Body of pancreas (tissue), 4 donors: ENCODE measurements at regions not wholly inside any gene's neighbourhood (a gene's known extent, or its start where the extent isn't known, plus 50 kb on each side); places are given as distances from the start of the nearest gene placed in this dataset.

Source experiments
- ATAC-seq: fragments of 150-250 bp; one replicate; pipeline ENCODE4 v1.9.1; 2016
- DNase-seq, 4 donors: peaks; one replicate each; pipeline ENCODE4 v3.0.0-alpha.2; 2019
- H3K27ac ChIP-seq, 4 donors: fragments of 200-600 bp; sonication (generic); 1 replicate in 3 of 4; 2 replicates in 1 of 4; pipeline versions ENCODE4 v1.5.1 to v1.6.1; 2016 to 2019; ENCODE audit warnings: mild to moderate bottlenecking in 1 of 4, mixed read lengths in 1 of 4, moderate library complexity in 1 of 4
- H3K27me3 ChIP-seq, 2 donors: fragments of 200-600 bp; sonication (generic); one replicate each; pipeline ENCODE4 v1.6.0; 2016; ENCODE audit warnings: mild to moderate bottlenecking in 1 of 2
- H3K36me3 ChIP-seq, 2 donors: fragments of 200-600 bp; sonication (generic); replicated peaks in 1 of 2; 2 replicates each; pipeline ENCODE4 v1.5.1; 2016; ENCODE audit warnings: low read depth in 2 of 2; ENCODE audit not compliant: insufficient read depth in 1 of 2
- H3K4me1 ChIP-seq: fragments of 200-600 bp; sonication (generic); one replicate; pipeline ENCODE4 v1.6.0; 2016
- H3K4me3 ChIP-seq, 2 donors: fragments of 200-600 bp; sonication (generic); 1 replicate in 1 of 2; 2 replicates in 1 of 2; pipeline ENCODE4 v1.5.1; 2016 to 2019
- H3K9me3 ChIP-seq, 3 donors: fragments of 200-600 bp; sonication (generic); 1 replicate in 2 of 3; 2 replicates in 1 of 3; pipeline ENCODE4 v1.5.1; 2016
- POLR2A ChIP-seq, 3 donors: fragments of 450-650 bp; IDR thresholded peaks; one replicate each; pipeline ENCODE4 v1.6.1; 2016; ENCODE audit warnings: antibody characterized with exemption in 3 of 3, mild to moderate bottlenecking in 2 of 3
- WGBS, 2 donors: methylation state at CpG; one replicate each; pipeline ENCODE4 v1.1.5; 2017; 5-methylcytosine and 5-hydroxymethylcytosine counted together
- intact Hi-C: fragments of 100-400 bp; cut with DNase I; formaldehyde crosslinking; loops from one replicate; pipeline ENCODE4 v1.15.1; 2023
- TF ChIP-seq, protein P1 (sequence below), 7 experiments: fragments of 450-650 bp in 4 of 7; fragments of 200-600 bp in 3 of 7; sonication (generic) in 3 of 7; IDR thresholded peaks; one replicate each; pipeline ENCODE4 v1.5.1; 2016 to 2019; ENCODE audit warnings: antibody characterized with exemption in 7 of 7

DNA sequence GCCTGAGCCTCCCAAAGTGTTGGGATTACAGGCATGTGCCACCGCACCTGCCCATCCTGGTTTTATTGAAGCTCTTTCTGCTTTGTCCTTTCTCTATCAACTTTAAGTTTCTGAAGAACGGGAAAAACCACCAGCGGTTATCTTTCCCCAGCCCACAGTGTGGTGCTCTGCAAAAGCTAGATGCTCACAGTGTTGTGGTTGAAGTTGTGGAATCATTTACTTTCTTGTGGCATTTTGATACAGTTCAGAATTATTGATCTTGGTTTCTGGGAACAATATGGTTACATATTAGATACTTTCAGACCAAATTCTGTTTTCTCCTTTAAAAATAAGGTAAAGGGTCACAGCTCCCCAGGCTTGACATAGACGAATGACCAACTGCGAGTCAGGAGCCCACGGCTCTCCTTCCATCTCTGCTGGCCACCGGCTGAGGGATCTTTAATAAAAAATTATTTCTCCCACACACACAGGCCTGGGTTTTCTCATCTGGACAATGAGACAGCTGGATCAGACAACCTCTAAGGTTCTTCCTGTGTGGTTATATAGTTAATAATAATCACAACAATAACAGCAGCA, 385.3 kb downstream of the SETD4 start:
- Histone ChIP-seq H3K9me3 (no peaks in the 10 kb centered on the region), H3K27me3 (no peaks in the 10 kb centered on the region), H3K4me3 (no peak overlapping the region), H3K27ac (peak overlapping the region in 1 of 4 donors; percentile 1), H3K4me1 (peaks cover 27% of the 10 kb centered on the region), H3K36me3 (no peaks in the 10 kb centered on the region)
- DNase-seq = peak; percentile 19 to 50 (median 39)
- 28 to 30% methylated on average over 7 of the region's 7 CpGs for WGBS, 2 donors
- no peak for TF ChIP-seq POLR2A (IDR thresholded peaks at IDR 0.05)
- TF ChIP-seq, protein P1, sequence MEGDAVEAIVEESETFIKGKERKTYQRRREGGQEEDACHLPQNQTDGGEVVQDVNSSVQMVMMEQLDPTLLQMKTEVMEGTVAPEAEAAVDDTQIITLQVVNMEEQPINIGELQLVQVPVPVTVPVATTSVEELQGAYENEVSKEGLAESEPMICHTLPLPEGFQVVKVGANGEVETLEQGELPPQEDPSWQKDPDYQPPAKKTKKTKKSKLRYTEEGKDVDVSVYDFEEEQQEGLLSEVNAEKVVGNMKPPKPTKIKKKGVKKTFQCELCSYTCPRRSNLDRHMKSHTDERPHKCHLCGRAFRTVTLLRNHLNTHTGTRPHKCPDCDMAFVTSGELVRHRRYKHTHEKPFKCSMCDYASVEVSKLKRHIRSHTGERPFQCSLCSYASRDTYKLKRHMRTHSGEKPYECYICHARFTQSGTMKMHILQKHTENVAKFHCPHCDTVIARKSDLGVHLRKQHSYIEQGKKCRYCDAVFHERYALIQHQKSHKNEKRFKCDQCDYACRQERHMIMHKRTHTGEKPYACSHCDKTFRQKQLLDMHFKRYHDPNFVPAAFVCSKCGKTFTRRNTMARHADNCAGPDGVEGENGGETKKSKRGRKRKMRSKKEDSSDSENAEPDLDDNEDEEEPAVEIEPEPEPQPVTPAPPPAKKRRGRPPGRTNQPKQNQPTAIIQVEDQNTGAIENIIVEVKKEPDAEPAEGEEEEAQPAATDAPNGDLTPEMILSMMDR (IDR thresholded peaks at IDR 0.05) = peak in 5 of 7 experiments; percentile 22 to 61 (median 52)
- intact Hi-C loops = no loop called here
- peak; percentile 67 for ATAC-seq

- Histone ChIP-seq H3K27ac (no peak overlapping the region), H3K9me3 (no peaks in the 10 kb centered on the region), H3K36me3 (no peaks in the 10 kb centered on the region), H3K27me3 (no peaks in the 10 kb centered on the region), H3K4me3 (no peak overlapping the region), H3K4me1 (peaks cover 27% of the 10 kb centered on the region)
- ATAC-seq (no peak), DNase-seq (no peak)
- intact Hi-C loops = no loop called here
- 57 to 65% methylated on average over 13 of the region's 13 CpGs for WGBS, 2 donors
- TF ChIP-seq, protein P1 (IDR thresholded peaks at IDR 0.05) = no peak
- no peak for TF ChIP-seq POLR2A (IDR thresholded peaks at IDR 0.05)
Measured at GRCh38 chr21:35674091-35674671, 386.1 kb downstream of the SETD4 start.

GRCh38 chr21:35672313-35672712, 388.0 kb downstream of the SETD4 start:
- H3K4me3 ChIP-seq = no peak overlapping the region
- no peaks in the 10 kb centered on the region for H3K27me3 ChIP-seq
- no peaks in the 10 kb centered on the region for H3K36me3 ChIP-seq
- peaks cover 22% of the 10 kb centered on the region for H3K4me1 ChIP-seq
- H3K9me3 ChIP-seq = no peaks in the 10 kb centered on the region
- TF ChIP-seq POLR2A (IDR thresholded peaks at IDR 0.05) = no peak
- TF ChIP-seq, protein P1 (IDR thresholded peaks at IDR 0.05) = no peak
- intact Hi-C loops = no loop called here
- no peak for DNase-seq
- H3K27ac ChIP-seq = no peak overlapping the region
- ATAC-seq = no peak
- 81 to 100% methylated on average over 1 to 3 of the region's 3 CpGs for WGBS, 2 donors

DNA sequence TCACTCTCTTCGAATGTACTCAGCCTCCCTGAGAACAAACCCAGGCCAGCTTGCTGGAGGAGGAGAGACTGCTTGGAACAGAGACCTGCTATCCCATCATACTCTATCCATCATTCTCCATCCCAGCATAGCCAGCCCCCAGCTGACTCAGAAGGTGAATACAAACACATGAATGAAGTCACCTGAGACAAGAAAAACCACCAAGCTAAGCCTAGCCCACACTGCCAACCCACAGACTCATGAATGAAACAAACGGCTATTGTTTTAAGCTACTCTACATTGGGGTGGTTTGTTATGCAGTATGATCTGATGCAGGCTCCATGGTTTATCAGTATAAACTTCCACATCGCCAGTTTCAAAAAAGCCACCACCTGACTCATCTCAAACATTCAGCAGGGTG, 395.6 kb downstream of the SETD4 start:
- Histone ChIP-seq H3K27me3 (no peaks in the 10 kb centered on the region), H3K27ac (no peak overlapping the region), H3K4me1 (no peaks in the 10 kb centered on the region), H3K4me3 (no peak overlapping the region), H3K9me3 (no peaks in the 10 kb centered on the region), H3K36me3 (no peaks in the 10 kb centered on the region)
- peak in 2 of 4 donors; percentile 13 to 24 for DNase-seq
- intact Hi-C loops = loop anchor here (10.0 kb wide), 1 partner anchor 170 kb away; no protein-coding TSS in a partner anchor
- no peak for TF ChIP-seq POLR2A (IDR thresholded peaks at IDR 0.05)
- TF ChIP-seq, protein P1 (IDR thresholded peaks at IDR 0.05) = no peak
- WGBS, 2 donors = 76 to 79% methylated on average over 3 of the region's 3 CpGs
- peak; percentile 48 for ATAC-seq
